T-helper 2 cell treated with Interferon-gamma antibody and Interleukin-4, amounts not matched to agents 100 ng/mL and 5 ng/mL, for 36 hours (primary cell): ENCODE measurements at regions not wholly inside any gene's neighbourhood (a gene's known extent, or its start where the extent isn't known, plus 50 kb on each side); places are given as distances from the start of the nearest gene placed in this dataset.

Source experiments
- intact Hi-C: fragments of 100-400 bp; cut with micrococcal nuclease; formaldehyde crosslinking; loops from one replicate; pipeline ENCODE4 v1.15.1; 2023

DNA sequence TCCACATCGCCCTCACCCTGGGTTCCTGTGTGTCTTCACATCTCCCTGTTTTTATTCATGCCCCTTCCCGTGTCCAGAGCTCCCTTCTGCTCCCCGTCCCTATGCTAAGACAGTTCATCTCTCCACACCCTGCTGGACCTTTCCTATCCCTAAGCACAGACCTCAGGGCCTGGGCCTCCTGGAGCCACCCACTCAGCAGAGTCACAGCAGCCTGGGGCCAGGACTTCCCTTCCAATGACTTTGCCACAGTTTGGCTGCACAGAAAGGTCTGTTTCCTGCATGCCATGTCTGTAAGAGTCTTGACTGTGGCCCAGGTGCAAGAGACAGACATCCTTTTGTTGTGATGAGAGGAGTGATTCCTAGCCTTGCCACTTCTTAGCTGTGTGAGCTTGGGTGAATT is 470.7 kb downstream of the TSHZ3 start:
- intact Hi-C loops: no loop called here

DNA sequence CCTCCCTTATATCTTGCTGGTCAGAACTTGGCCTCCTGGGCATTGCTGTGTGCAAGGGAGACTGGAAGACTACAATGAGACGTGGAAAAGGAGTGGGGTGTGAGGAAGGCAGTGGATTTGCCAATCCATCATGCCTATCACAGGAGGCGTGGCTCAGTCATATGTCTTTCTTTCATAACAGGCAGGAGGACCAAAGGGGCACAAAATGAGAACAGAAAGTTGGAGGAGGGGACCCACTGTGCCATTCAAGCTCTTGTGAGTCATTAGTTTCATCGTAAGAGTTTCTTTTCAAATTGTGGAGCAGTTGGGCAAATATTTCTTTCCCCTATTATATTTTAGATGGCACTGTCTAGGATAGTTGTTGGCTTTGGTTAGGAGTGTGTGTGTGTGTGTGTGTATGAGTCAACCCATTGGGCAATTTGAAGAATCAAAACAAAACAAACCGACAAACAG is 471.5 kb downstream of the TSHZ3 start:
- intact Hi-C loops: no loop called here

- intact Hi-C loops: no loop called here
Observed at GRCh38 chr19:30873691-30874090, 475.5 kb downstream of the TSHZ3 start.

- intact Hi-C loops: no loop called here
Observed at GRCh38 chr19:30873003-30873402, 476.2 kb downstream of the TSHZ3 start.

DNA sequence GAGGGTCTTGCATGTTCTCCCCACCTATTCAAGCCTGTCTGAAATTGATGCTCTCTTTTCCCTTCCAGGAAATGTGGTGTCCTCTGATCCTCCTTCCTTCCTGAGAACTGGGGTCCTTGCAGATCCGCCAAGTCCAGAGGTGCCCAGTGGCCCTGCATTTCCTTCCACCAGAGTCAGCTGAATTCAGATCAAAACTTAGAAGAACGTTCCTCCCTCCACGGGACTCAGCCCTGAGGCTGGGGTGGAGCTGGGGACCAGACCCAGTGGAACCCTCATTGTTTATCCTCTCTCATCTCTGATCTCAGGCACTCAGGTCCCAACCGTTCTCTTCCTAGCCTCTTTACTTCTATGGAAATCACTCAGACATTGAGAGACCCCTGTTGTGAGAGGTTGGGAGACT is 477.3 kb downstream of the TSHZ3 start:
- intact Hi-C loops: no loop called here

DNA sequence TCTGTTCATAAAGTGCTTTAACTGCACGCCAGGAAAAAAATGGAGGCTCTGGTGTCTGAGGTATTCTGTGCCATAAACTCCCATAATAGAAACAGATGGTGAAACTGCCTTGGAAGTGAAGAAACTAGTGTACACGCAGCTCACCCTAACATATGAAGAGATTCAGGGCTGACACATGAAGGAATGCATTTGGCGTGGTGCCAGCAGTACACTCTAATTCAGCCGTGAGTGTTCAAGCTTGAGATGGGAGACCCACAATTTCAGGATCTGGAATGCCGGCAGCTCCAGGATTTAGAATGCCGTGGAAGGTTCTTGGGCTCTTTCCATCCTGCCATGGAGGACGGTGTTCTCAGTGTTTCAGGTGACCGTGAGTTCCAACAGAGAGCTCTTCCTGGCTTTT is 478.4 kb downstream of the TSHZ3 start:
- intact Hi-C loops: no loop called here

- intact Hi-C loops: no loop called here
Observed at GRCh38 chr19:30865511-30865910, 483.7 kb downstream of the TSHZ3 start.

DNA sequence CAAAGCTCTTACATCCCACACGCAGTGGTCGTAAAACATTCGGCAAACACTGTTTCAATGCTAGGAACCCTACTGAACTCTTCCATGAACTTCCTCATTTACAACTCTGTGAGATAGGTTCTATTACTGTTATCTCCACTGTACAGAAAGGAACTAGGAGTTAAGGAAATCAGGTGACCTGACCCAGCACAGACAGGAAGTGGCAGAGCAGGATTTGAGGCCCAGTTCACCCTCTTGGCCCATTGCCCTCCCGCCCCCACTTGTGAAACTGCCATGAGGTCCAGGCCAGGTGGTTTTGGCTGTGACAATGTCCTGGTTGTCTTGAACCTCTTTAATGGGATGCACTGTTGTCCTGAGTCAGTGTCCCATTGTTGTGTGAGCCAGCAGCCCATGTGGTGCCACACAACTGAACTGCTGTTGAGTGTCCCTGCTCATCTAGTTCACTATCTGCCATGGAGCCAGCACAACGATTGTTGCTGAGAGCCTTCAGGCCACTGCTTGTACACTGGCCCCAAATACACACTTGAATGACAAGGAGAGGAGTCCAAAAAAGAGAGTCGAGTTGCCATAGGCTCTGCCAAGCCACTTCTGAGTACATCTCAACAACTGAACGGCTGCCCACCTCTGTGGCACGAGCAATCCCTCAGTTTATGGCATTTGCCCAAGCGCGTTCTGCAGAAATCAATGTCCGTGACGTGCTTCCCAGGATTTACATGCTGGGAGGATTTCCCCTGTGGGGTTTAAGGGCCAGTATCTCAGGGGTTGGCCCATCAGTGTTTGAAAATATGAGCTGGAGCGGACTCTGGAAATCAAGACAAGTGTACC is 484.6 kb downstream of the TSHZ3 start:
- intact Hi-C loops: no loop called here

DNA sequence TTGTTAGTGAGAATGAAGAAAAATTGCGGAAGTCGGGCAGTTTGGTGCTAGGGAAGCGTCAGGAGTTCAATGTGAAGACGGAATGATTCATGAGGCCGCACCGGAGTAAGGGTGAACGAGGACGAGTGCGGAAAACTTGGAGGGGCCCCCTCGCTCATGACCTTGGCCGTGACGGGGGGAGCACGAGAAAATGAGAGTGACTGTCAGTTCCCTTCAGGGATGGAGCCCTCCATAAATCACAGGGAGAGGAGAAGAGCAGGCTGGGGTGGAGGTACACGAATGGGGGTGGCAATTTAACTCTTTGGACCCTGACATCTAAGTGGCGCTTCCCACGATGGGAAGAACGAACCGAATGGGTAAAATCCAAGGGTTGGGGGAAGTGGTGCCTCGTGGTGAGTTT is 486.4 kb downstream of the TSHZ3 start:
- intact Hi-C loops: no loop called here

- intact Hi-C loops: no loop called here
Observed at GRCh38 chr19:30861919-30862318, 487.3 kb downstream of the TSHZ3 start.

DNA sequence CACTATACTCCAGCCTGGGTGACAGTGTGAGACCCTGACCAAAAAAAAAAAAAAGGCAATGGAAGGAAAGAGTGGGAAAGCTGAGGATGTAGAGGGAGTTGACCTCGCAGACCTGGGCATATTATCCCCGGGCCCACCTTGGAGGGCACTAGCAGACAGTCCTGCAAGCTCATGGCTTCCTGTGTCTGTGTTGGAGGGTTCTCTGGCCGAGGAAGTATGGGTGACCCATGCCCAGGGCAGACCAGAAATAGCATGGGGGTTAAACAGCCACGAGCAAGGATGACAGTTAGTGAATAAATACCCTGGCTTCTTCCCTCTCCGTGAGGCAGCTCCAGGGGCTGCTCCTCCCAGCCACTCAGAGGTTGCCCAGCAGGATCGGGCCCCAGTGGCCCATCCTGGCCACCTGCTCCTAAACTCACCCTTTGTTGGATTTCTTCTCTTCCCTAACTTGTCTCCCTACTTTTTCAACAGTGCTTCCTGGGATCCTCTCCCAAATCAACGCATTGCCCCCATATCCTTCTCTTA is 485.8 kb downstream of the ZNF536 start:
- intact Hi-C loops: no loop called here

DNA sequence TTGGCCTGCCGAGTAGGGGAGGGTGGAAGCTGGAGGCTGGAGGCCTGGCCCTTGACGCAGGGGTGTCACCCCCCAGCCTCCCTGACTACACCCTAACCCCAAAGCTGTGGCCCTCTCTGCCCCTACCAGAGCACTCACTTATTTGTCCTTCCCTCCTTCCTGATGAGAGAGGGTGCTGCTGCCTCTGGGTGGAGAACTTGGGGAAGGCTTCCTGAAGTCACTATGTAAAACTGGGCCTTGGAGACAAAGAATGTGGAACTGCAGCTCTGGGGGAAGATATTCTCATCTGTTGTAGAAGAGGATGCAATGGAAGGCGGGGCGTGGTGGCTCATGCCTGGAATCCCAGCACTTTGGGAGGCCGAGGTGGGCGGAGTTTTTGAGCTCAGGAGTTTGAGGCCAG is 485.2 kb downstream of the ZNF536 start:
- intact Hi-C loops: no loop called here

DNA sequence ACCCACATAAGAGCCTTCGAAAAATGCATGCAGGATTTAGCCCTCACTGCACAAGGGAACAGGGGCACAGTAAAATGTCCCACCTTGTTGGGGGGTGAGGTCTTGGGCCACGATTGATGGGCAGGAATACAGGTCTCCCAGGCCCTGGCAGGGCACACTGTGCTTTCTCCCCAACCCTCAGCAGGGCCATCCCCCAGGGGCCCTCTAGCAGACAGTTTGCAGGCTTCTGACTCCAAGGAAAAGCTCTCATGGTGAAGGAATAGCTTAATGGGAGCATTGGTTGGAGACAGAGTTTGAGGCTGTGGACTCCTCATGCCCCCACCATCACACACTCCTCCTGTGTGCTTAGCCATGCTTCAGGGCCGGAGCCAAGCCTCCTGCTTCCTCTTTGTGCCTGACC is 484.6 kb downstream of the ZNF536 start:
- intact Hi-C loops: no loop called here

DNA sequence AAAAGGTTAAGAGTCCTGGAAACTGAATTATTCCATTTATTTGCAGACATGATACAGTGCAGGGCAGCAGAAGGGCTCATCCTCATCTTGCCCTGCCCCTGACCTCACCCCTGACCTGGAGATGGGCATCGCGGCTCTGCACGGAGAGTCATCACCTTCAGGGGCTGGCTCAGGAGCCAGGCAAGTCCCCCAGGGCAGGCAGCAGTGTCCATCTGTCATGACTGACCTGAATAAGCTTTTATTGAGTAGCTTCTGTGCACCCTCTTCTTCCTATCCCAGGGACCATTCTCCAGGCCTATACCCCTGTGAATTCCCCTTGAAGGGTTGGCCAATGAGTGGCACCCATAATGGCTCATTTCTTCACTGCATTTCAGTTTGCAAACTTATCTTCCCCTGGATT is 484.2 kb downstream of the ZNF536 start:
- intact Hi-C loops: no loop called here

GRCh38 chr19:30855442-30855841 is 483.3 kb downstream of the ZNF536 start:
- intact Hi-C loops: no loop called here

GRCh38 chr19:30854661-30855060 is 482.5 kb downstream of the ZNF536 start:
- intact Hi-C loops: no loop called here

GRCh38 chr19:30854207-30854606 is 482.0 kb downstream of the ZNF536 start:
- intact Hi-C loops: no loop called here

DNA sequence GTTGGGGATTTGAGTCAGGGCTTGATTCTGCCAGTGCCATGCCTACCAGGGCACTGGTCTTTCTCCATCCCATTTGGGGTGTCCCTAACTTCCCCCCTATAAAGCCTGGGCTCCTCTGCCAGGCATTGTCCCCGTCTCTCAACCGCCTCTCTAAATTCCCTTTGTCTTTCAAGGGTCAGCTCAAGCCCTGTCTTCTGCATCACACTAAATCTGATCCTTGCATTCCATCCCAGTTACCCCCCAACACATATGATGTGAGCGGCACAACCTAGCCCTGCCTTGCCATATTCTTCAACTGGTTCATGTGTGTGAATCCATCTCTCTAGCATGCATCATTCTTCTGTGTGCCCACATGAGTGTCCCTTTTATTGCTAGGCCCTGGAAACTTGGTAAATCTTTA is 480.9 kb downstream of the ZNF536 start:
- intact Hi-C loops: no loop called here

GRCh38 chr19:30852168-30852567 is 480.0 kb downstream of the ZNF536 start:
- intact Hi-C loops: no loop called here

GRCh38 chr19:30851646-30852045 is 479.5 kb downstream of the ZNF536 start:
- intact Hi-C loops: no loop called here

DNA sequence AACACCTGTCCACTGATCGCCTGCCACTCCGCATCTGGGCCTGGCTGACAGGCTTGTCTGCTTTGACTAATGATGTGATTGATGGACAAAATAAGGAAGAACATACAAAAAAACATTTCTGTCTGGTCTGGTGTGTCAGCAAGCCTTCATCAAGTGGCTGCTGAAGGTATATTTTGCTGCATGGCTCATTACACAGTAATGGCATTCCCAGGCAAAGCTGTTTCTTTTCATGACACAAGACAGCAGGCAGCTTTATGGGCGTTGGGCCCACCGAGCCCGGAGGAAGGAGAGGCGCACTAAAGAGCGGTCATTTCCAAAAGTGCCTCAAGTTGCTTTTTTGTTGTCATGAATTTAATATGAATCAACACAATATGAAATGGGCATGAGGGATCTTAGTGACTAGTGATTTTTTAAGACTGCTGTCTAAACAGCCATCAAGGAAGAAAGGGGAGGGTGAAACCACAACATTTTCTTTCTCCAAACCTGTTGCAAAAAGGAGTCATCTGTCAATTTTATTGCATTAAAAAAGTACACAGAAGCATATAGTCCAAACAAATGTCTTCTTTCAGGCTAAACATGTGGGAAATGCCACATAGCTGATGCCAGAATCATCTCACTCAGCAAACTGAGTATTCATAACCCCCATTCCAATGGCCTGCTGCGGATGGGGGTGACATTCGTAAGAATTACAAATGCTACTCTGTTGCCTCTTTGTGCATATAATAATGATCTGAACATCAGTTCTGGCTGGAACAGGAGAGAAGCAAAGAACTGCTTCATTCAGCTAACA is 476.6 kb downstream of the ZNF536 start:
- intact Hi-C loops: no loop called here

GRCh38 chr19:30846102-30846501 is 473.9 kb downstream of the ZNF536 start:
- intact Hi-C loops: no loop called here
